H1 (cell line): ENCODE measurements at regions not wholly inside any gene's neighbourhood (a gene's known extent, or its start where the extent isn't known, plus 50 kb on each side); places are given as distances from the start of the nearest gene placed in this dataset.

Experiments used
- RBBP5 ChIP-seq: IDR thresholded peaks from 2 replicates; pipeline ENCODE4 v1.7.1; 2012; ENCODE audit warnings: low read depth, mild to moderate bottlenecking, inconsistent platforms, low read length, moderate library complexity, borderline replicate concordance

DNA sequence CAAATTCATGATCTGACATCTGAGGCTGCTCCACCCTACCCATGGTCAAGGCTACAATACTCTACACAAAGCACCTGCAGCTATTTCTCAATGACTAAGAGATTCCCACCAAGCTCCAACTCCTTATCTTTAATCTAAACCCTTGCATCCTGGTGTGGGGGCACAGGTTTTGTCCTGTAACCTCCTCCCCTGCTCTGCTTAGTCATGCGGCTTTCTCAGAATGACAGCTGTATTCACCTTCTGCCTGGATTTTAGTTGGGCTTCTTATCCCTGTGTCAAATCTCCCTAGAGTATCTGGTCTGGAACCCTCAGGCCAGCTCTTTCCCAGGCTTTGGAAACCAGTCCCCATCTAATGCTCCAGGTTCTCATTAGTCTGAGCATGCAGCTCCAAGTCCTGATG lies 159.0 kb downstream of the BARHL2 start (continued):
- no peak for TF ChIP-seq RBBP5
